GM21381 (cell line): ENCODE measurements at regions not wholly inside any gene's neighbourhood (a gene's known extent, or its start where the extent isn't known, plus 50 kb on each side); places are given as distances from the start of the nearest gene placed in this dataset.

Experiments used
- ATAC-seq: cut with Tn5 transposase; IDR thresholded peaks from one replicate; pipeline ENCODE4 v1.9.1; 2021; ENCODE audit warnings: mild to moderate bottlenecking, moderate library complexity; ENCODE audit not compliant: unreplicated experiment

DNA sequence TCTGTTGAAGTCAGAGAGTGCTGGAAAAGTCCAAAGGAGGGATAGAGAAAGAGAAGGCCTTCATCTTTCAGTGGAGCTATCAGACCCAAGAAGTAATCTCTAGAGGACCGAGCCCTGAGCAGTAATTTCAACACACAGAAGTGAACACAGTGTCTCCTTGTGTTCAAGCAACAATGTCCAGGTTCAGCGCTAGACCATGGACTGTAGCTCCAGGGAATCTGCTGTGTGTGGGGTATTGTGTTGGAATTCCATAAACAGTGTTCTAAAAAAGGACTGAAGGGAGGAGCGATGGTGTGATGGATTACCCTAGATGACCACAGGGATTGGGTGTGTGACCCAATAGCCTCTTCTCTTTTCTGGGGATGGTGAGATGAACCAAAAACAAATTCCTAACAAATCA, 165.9 kb downstream of the BLID start:
- ATAC-seq = no peak

DNA sequence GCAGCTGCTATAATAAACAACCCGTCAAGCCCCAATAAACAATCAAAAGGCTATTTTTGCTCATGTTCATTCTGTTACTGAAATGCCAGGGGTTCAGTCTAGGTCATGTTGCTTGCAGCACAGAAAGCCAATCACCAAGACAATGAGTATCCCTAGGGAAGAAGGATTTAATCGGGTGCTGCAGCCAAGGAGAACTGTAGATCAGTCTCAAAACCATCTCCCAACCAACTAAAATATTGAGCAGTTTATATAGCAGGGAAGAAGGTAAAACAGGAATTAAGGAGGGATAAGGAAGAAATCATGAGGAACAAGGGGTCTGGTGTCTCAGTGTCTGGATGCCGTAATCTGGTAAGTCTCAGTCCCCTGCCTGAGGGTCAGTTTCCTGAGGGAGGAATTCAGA, 169.5 kb downstream of the BLID start:
- ATAC-seq = no peak

DNA sequence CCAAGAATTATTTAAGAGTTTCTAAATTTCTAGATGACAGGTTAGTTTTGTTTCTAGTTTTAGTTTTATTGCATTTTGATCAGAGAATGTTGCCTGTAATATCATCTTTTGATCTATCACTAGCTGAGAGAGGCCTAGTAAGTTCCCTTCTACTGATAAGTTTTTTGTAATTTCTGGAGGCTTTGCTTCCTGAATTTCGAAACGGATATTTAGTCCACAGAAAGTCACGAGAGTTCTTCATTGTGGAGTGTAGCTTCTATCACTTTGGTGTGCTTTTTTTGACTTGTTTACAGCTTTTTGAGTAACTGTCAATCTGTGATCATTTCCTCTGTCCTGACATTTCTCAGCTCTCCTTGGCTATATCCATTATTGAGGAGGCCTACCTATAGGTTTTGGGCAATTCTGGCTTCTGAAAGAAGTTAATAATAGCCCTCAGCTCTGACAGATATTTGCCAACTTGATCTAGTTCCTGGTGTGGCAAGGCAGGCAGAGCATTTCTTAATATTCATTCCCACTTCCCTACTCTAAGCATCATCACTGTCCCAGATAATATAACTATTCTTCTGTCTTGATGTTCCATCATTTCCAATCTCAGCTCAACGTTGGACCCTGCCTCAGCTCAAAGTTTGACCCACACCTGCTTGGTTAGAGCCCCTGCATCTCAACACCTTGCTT, 171.3 kb downstream of the BLID start:
- ATAC-seq = no peak

- no peak for ATAC-seq
These were observed 177.9 kb downstream of the BLID start for GRCh38 chr11:121938076-121938475.

- no peak for ATAC-seq
These were observed 179.1 kb downstream of the BLID start for GRCh38 chr11:121936781-121937447.

DNA sequence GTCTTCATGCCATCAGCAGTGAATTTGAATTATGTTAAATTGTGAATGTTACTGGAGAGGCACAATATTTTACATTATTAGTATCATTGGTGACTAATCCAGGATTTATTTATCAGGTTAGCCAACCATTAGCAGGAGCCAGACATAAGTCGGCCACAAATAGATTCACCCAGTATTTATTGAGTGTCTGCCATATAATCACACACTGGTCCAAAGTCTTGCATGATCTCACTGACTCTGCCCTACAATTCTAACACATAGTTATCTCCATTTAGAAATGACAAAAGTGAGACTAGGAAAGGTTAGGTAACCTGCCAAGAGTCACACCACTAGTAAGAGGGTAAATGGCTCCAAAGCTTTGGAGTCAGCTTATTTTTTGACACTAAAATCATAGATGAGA, 179.6 kb downstream of the BLID start:
- no peak for ATAC-seq

GRCh38 chr11:121933694-121934093, 182.3 kb downstream of the BLID start:
- ATAC-seq = no peak

- ATAC-seq = no peak
These were observed 182.7 kb downstream of the BLID start for GRCh38 chr11:121933294-121933693.

- ATAC-seq = no peak
These were observed 183.3 kb downstream of the BLID start for GRCh38 chr11:121932646-121933185.

- ATAC-seq = no peak
These were observed 184.2 kb downstream of the BLID start for GRCh38 chr11:121931748-121932352.

- ATAC-seq = no peak
These were observed 184.9 kb downstream of the BLID start for GRCh38 chr11:121931121-121931520.

GRCh38 chr11:121930004-121930965, 185.7 kb downstream of the BLID start:
- ATAC-seq = no peak

DNA sequence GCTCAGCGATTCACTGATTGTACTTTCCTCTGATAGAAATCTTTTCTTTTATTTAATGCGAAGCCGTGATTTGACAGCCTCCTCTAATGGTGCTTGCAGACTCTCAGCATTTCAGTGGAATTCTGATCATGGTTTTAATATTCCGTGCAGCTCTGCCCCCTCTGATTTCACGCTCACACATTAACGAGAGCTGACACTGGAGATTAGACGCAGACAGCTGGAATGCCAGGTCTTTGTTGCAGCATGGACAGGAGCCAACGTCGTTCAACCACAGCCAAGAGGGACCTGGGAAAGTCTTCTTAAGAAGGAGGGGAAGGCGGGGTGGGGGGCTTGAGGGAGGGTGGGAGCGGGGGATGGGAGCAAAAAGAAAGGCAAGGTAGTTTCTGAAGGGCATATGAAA, 186.4 kb downstream of the BLID start:
- ATAC-seq = no peak

DNA sequence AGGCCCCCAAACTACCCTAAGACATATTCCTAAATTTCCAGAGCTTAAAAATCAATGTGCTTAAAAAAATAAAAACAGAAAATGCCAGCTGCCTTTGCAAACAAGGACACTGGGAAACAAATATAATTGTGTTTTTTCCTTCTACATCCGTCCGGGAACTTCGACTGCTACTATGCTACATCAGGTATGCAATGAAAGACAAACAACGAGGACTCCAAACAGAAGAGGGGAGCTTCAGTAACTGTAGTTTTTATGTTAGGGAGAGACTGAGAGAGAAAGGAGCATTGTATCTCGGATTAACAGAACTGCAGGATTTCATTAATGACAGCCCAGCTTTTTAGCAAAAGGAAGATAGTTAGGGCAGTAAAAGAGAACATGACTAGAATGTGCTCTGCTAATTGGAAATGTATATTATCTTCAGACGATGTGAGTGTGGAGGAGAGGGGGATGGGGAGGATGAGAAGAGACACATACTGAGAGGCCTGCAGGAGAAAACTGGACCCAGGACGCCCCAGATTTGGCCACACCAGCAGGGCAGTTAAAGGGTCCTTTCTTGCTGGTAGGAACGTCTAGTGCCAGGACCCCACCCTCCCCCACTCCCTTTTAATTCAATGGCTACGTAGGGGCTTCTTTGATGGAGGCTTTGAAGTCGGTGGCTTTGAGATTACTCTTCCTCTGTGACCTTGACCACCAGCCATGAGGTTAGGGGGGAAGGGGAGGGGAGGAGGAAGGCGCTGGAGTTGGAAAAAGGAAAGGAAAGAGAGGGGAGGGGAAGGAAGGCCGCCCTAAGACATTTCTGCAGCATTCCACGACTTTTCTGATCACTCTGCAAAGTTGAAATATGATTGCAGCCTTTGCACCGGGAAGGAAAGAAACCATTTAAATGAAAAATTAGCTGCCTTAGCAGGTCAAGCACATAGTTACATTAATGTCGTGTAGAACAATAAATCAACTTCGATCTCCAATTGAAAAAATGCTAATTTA, 187.1 kb downstream of the BLID start:
- ATAC-seq = no peak

DNA sequence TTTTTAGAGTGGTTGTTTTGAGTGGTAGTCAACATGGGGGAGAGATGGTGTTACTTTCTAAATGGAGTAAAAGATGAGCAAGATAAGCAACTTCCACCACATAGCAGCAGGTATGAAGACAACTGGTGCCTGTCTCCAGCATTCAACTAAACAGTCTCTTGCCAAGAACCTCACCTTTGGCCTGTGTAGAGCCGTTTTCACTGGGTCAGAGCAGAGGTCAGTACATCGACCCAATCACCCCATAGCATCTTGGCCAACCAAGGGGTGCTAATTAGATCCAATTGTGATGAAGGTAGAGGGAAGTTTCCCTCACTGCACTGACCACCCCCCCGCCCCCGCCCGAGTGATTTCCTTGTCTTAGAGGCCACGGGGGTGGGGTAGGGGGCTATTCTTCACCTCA, 188.2 kb downstream of the BLID start:
- ATAC-seq = no peak

DNA sequence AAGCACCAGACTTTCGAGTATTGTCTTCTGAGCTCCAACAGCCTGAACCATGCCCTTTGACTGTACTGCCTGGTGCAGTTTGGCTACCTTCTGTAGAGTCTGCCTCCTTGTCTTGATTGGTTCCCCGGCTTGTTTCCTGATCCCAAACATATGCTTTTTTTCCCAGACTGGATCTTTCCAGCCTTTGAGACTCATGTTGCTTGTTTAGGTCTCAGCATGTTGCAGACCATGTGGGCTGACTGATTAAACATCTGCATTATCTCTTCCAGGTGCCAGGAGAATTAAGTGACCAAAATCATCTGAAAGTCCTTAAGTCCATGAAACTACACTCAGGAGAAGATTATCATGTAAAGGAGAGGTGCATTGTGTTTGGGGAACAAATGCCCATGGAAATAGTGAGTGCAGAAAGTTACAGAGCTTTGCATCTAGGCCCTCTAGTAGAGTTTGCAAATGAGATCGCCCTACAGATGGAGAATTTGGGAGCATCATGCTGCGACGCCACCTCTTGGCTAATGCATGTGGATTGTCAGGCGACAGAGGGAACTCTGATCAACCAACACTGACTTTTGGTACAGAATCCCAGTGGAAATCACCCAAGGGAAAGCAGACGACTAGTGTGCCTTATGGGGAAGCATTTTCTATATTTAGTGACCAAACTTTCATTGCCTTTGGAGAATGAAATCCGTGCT, 188.8 kb downstream of the BLID start:
- no peak for ATAC-seq

GRCh38 chr11:121924191-121924590, 191.8 kb downstream of the BLID start:
- no peak for ATAC-seq

DNA sequence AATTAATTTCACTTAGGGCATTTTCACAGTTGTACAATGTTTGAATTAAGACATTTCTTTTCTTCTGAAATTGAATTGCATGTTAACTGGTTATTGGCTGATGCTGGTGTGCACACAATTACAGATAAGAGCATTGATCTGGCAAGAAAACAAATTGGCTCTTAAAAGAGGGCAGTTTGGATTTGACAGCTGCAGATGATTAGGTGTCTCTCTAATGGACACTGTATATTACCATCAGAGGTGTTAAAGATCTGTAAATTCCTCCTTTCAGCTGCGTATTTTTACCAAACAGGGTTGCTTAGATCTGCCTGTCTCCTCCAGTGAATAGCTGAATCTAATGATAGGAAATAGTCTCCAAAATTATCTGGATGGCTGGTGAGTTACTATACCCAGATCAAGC, 198.5 kb downstream of the BLID start:
- ATAC-seq = no peak

DNA sequence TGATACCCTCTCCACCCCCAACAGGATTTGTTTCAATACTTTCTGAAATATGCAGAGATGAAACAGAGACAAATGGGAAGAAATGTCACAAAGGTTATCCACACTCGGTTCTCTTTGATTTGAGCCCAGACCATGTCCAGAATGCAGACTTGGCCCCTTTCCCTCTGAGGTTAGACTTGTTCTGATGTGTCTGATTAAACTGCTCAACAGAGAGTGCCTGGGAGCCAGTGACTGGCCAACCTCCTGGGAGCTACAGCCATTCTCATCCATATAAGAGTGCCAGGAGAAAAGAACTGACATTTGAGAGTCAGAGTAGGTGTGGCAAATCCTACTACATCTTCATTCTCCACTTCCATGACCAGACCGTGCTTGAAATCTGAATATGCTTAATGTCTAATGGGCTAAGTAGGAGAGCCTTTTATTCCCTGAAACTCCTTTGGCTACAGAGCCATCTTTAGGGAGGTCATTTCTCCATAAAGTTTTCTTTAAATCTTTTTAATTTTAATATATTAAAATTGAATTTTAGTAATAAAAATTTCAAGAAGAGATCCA, 201.4 kb downstream of the BLID start:
- no peak for ATAC-seq
